Urothelium cell line (cell line): ENCODE measurements at regions not wholly inside any gene's neighbourhood (a gene's known extent, or its start where the extent isn't known, plus 50 kb on each side); places are given as distances from the start of the nearest gene placed in this dataset.

ENCODE experiments used
- DNase-seq: peaks from one replicate; pipeline ENCODE4 v3.0.0; 2011; ENCODE audit warnings: low spot score, mixed read lengths
- FAIRE-seq: peaks from 2 replicates; lab custom pipeline; 2011; peaks lifted over from hg19 to GRCh38; lab: Jason Lieb, UNC

GRCh38 chrX:114332766-114333165 lies 251.1 kb upstream of the HTR2C start:
- no peak for FAIRE-seq
- DNase-seq = no peak

- no peak for DNase-seq
- FAIRE-seq = no peak
Observed at GRCh38 chrX:114334473-114334982, 249.4 kb upstream of the HTR2C start.

- DNase-seq (no peak), FAIRE-seq (no peak)
Observed at GRCh38 chrX:114338870-114339269, 245.0 kb upstream of the HTR2C start.

- DNase-seq (peak; percentile 6), FAIRE-seq (no peak)
Observed at GRCh38 chrX:114344756-114345349, 239.0 kb upstream of the HTR2C start.

- FAIRE-seq = no peak
- no peak for DNase-seq
Observed at GRCh38 chrX:114361076-114361725, 222.7 kb upstream of the HTR2C start.

- FAIRE-seq (no peak), DNase-seq (no peak)
Observed at GRCh38 chrX:114363346-114363745, 220.5 kb upstream of the HTR2C start.

GRCh38 chrX:114365065-114365834 lies 218.6 kb upstream of the HTR2C start:
- DNase-seq (no peak), FAIRE-seq (no peak)

- FAIRE-seq = no peak
Observed at GRCh38 chrX:114372937-114373336, 210.9 kb upstream of the HTR2C start.

GRCh38 chrX:114390251-114390796 lies 193.6 kb upstream of the HTR2C start:
- FAIRE-seq = no peak
- DNase-seq = no peak

More at GRCh38 chrX:114372937-114373336, 210.9 kb upstream of the HTR2C start:
- DNase-seq = no peak
